Adrenal gland (tissue), 5 donors: ENCODE measurements at regions not wholly inside any gene's neighbourhood (a gene's known extent, or its start where the extent isn't known, plus 50 kb on each side); places are given as distances from the start of the nearest gene placed in this dataset.

ENCODE experiments used
- POLR2A ChIP-seq, 2 donors: fragments of 450-650 bp; IDR thresholded peaks; one replicate each; pipeline ENCODE4 v1.6.1; 2017; ENCODE audit warnings: antibody characterized with exemption in 2 of 2, mild to moderate bottlenecking in 2 of 2, moderate library complexity in 1 of 2
- TF ChIP-seq, protein P1 (sequence below), 6 experiments: fragments of 450-650 bp in 4 of 6; fragments of 200-600 bp in 2 of 6; sonication (generic) in 1 of 6; IDR thresholded peaks; 1 replicate in 5 of 6; 2 replicates in 1 of 6; pipeline versions ENCODE4 v1.5.1 to v1.8.0; 2016 to 2021; ENCODE audit warnings: antibody characterized with exemption in 6 of 6, mild to moderate bottlenecking in 2 of 6, moderate library complexity in 1 of 6
- donor health status: DM: no; HTN: no; CAD: no.

DNA sequence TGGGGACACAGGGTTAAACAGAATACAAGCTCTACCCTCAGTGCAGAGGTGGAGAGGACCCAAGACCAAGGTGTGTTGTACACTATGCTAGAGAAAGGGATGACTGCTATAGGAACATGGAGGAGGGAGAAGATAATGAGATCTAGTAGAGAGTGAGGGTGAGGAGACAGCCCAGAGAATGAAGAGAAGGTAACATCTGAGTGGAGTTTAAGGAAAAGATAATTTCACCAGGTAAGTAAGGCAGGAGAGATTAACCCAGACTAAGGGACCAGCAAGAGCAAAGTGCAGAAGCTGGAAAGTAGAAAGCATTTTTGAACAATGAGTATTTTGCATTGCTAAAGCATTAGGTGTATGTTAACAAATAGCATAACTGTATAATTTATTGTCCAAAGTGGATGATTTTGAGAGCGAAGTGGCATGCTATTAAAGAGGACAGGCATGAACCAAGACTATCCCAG, 128.8 kb downstream of the RASSF10 start:
- TF ChIP-seq, protein P1, sequence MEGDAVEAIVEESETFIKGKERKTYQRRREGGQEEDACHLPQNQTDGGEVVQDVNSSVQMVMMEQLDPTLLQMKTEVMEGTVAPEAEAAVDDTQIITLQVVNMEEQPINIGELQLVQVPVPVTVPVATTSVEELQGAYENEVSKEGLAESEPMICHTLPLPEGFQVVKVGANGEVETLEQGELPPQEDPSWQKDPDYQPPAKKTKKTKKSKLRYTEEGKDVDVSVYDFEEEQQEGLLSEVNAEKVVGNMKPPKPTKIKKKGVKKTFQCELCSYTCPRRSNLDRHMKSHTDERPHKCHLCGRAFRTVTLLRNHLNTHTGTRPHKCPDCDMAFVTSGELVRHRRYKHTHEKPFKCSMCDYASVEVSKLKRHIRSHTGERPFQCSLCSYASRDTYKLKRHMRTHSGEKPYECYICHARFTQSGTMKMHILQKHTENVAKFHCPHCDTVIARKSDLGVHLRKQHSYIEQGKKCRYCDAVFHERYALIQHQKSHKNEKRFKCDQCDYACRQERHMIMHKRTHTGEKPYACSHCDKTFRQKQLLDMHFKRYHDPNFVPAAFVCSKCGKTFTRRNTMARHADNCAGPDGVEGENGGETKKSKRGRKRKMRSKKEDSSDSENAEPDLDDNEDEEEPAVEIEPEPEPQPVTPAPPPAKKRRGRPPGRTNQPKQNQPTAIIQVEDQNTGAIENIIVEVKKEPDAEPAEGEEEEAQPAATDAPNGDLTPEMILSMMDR (IDR thresholded peaks at IDR 0.05), result no peak
- TF ChIP-seq POLR2A (IDR thresholded peaks at IDR 0.05), result no peak
